Spinal cord (tissue), 9 donors: ENCODE measurements at regions not wholly inside any gene's neighbourhood (a gene's known extent, or its start where the extent isn't known, plus 50 kb on each side); places are given as distances from the start of the nearest gene placed in this dataset.
A peak's percentile ranks its signal among the peaks of the same experiment; 100 is the strongest.

Source experiments
- DNase-seq, 6 donors: peaks; one replicate each; pipeline versions ENCODE4 v3.0.0 to v3.0.0-alpha.2; 2013 to 2015; ENCODE audit warnings: low spot score in 6 of 6, low read depth in 4 of 6
- H3K27ac ChIP-seq: one replicate; pipeline ENCODE4 v1.5.1; 2013; ENCODE audit warnings: low read depth, low read length, control low read depth
- H3K27me3 ChIP-seq: one replicate; pipeline ENCODE4 v1.6.1; 2013; ENCODE audit warnings: low read length; ENCODE audit not compliant: control insufficient read depth, insufficient read depth
- H3K36me3 ChIP-seq: one replicate; pipeline ENCODE4 v1.6.1; 2013; ENCODE audit warnings: low read length; ENCODE audit not compliant: control insufficient read depth, insufficient read depth
- H3K4me1 ChIP-seq: one replicate; pipeline ENCODE4 v1.6.1; 2013; ENCODE audit warnings: low read length; ENCODE audit not compliant: control insufficient read depth, insufficient read depth
- H3K4me3 ChIP-seq: one replicate; pipeline ENCODE4 v1.5.1; 2013; ENCODE audit warnings: low read depth, low read length, control low read depth
- H3K9me3 ChIP-seq: one replicate; pipeline ENCODE4 v1.6.1; 2013; ENCODE audit warnings: low read length; ENCODE audit not compliant: control insufficient read depth, insufficient read depth
- WGBS: methylation state at CpG from one replicate; pipeline ENCODE4 v1.1.5; 2013; ENCODE audit warnings: missing lambda C conversion rate; ENCODE audit not compliant: insufficient coverage; 5-methylcytosine and 5-hydroxymethylcytosine counted together
- donor health status: healthy.

GRCh38 chr1:87897481-87897880 is 568.8 kb downstream of the LMO4 start:
- no peaks in the 10 kb centered on the region for H3K9me3 ChIP-seq
- WGBS: no CpG with 5 or more reads among the region's 1 CpG
- no peak for DNase-seq

GRCh38 chr1:87898431-87898830 is 569.8 kb downstream of the LMO4 start:
- no peak for DNase-seq
- H3K27me3 ChIP-seq: no peaks in the 10 kb centered on the region
- no peak overlapping the region for H3K27ac ChIP-seq
- H3K36me3 ChIP-seq: no peaks in the 10 kb centered on the region
- no CpG with 5 or more reads among the region's 4 CpGs for WGBS
- H3K9me3 ChIP-seq: no peaks in the 10 kb centered on the region
- H3K4me3 ChIP-seq: no peak overlapping the region
- no peaks in the 10 kb centered on the region for H3K4me1 ChIP-seq

More at GRCh38 chr1:87897481-87897880, 568.8 kb downstream of the LMO4 start:
- Histone ChIP-seq H3K4me1 (no peaks in the 10 kb centered on the region), H3K36me3 (no peaks in the 10 kb centered on the region), H3K4me3 (no peak overlapping the region), H3K27me3 (no peaks in the 10 kb centered on the region), H3K27ac (no peak overlapping the region)

- no CpG with 5 or more reads among the region's 2 CpGs for WGBS
These were observed 570.3 kb downstream of the LMO4 start for GRCh38 chr1:87899017-87899416.

GRCh38 chr1:87899746-87900145 is 571.1 kb downstream of the LMO4 start:
- H3K4me1 ChIP-seq: no peaks in the 10 kb centered on the region
- DNase-seq: no peak
- H3K27ac ChIP-seq: no peak overlapping the region
- H3K27me3 ChIP-seq: no peaks in the 10 kb centered on the region
- no peaks in the 10 kb centered on the region for H3K9me3 ChIP-seq
- no peaks in the 10 kb centered on the region for H3K36me3 ChIP-seq
- H3K4me3 ChIP-seq: no peak overlapping the region
- WGBS: 92% methylated on average over 2 of the region's 3 CpGs

More at GRCh38 chr1:87899017-87899416, 570.3 kb downstream of the LMO4 start:
- Histone ChIP-seq H3K4me3 (no peak overlapping the region), H3K4me1 (no peaks in the 10 kb centered on the region), H3K27ac (no peak overlapping the region), H3K9me3 (no peaks in the 10 kb centered on the region), H3K27me3 (no peaks in the 10 kb centered on the region), H3K36me3 (no peaks in the 10 kb centered on the region)
- no peak for DNase-seq

GRCh38 chr1:87902830-87903229 is 574.1 kb downstream of the LMO4 start:
- no peak overlapping the region for H3K4me3 ChIP-seq
- no peaks in the 10 kb centered on the region for H3K9me3 ChIP-seq
- H3K4me1 ChIP-seq: no peaks in the 10 kb centered on the region
- no CpG with 5 or more reads among the region's 4 CpGs for WGBS
- H3K27ac ChIP-seq: peak overlapping the region; percentile 36
- no peaks in the 10 kb centered on the region for H3K27me3 ChIP-seq
- H3K36me3 ChIP-seq: no peaks in the 10 kb centered on the region
- DNase-seq: peak in 3 of 6 donors; percentile 2 to 35 (median 13)

GRCh38 chr1:87903242-87903641 is 574.6 kb downstream of the LMO4 start:
- H3K27ac ChIP-seq: peak overlapping the region; percentile 36
- no peaks in the 10 kb centered on the region for H3K4me1 ChIP-seq
- no peak for DNase-seq
- no peak overlapping the region for H3K4me3 ChIP-seq
- no peaks in the 10 kb centered on the region for H3K27me3 ChIP-seq
- no peaks in the 10 kb centered on the region for H3K36me3 ChIP-seq
- H3K9me3 ChIP-seq: no peaks in the 10 kb centered on the region

- Histone ChIP-seq H3K4me3 (no peak overlapping the region), H3K27me3 (no peaks in the 10 kb centered on the region), H3K9me3 (no peaks in the 10 kb centered on the region), H3K36me3 (no peaks in the 10 kb centered on the region), H3K27ac (no peak overlapping the region), H3K4me1 (no peaks in the 10 kb centered on the region)
- peak in 1 of 6 donors; percentile 52 for DNase-seq
These were observed 576.0 kb downstream of the LMO4 start for GRCh38 chr1:87904651-87905050.

GRCh38 chr1:87905651-87906050 is 577.0 kb downstream of the LMO4 start:
- DNase-seq: peak in 1 of 6 donors; percentile 6
- H3K4me3 ChIP-seq: no peak overlapping the region
- H3K27me3 ChIP-seq: no peaks in the 10 kb centered on the region
- H3K9me3 ChIP-seq: no peaks in the 10 kb centered on the region
- no peak overlapping the region for H3K27ac ChIP-seq
- no peaks in the 10 kb centered on the region for H3K36me3 ChIP-seq
- no peaks in the 10 kb centered on the region for H3K4me1 ChIP-seq
- WGBS: 93% methylated on average over 2 of the region's 4 CpGs

- WGBS: 93% methylated on average over 3 of the region's 3 CpGs
- Histone ChIP-seq H3K27ac (no peak overlapping the region), H3K36me3 (no peaks in the 10 kb centered on the region), H3K27me3 (no peaks in the 10 kb centered on the region), H3K9me3 (no peaks in the 10 kb centered on the region), H3K4me1 (no peaks in the 10 kb centered on the region), H3K4me3 (no peak overlapping the region)
- DNase-seq: no peak
These were observed 577.4 kb downstream of the LMO4 start for GRCh38 chr1:87906078-87906477.

- Histone ChIP-seq H3K27ac (no peak overlapping the region), H3K4me1 (no peaks in the 10 kb centered on the region), H3K4me3 (no peak overlapping the region), H3K36me3 (no peaks in the 10 kb centered on the region), H3K27me3 (no peaks in the 10 kb centered on the region), H3K9me3 (peaks cover 2% of the 10 kb centered on the region)
- WGBS: no CpG with 5 or more reads among the region's 1 CpG
- DNase-seq: no peak
These were observed 584.7 kb downstream of the LMO4 start for GRCh38 chr1:87913361-87913760.
